HG02885 (cell line): ENCODE measurements at regions not wholly inside any gene's neighbourhood (a gene's known extent, or its start where the extent isn't known, plus 50 kb on each side); places are given as distances from the start of the nearest gene placed in this dataset.
"Not testable (repeated sequence)": the region's sequence is repeated elsewhere in the genome, so short reads cannot be mapped to it uniquely, and the experiment has no call there.

ENCODE experiments used
- ATAC-seq: cut with Tn5 transposase; IDR thresholded peaks from one replicate; pipeline ENCODE4 v1.9.1; 2021; ENCODE audit warnings: mild to moderate bottlenecking; ENCODE audit not compliant: unreplicated experiment, poor library complexity

- ATAC-seq = no peak
Observed at GRCh38 chr1:103469801-103470200, 55.7 kb upstream of the RNPC3 start.

- no peak for ATAC-seq
Observed at GRCh38 chr1:103467100-103467499, 58.4 kb upstream of the RNPC3 start.

GRCh38 chr1:103461161-103462105, 64.1 kb upstream of the RNPC3 start:
- ATAC-seq = peak; percentile 84

GRCh38 chr1:103460511-103460910, 65.0 kb upstream of the RNPC3 start:
- no peak for ATAC-seq

- ATAC-seq = no peak
Observed at GRCh38 chr1:103459346-103459745, 66.2 kb upstream of the RNPC3 start.

- no peak for ATAC-seq
Observed at GRCh38 chr1:103457886-103458455, 67.5 kb upstream of the RNPC3 start.

- ATAC-seq = peak; percentile 46
Observed at GRCh38 chr1:103448560-103448959, 76.9 kb upstream of the RNPC3 start.

- ATAC-seq = no peak
Observed at GRCh38 chr1:103447471-103447870, 78.0 kb upstream of the RNPC3 start.

GRCh38 chr1:103441342-103441741, 84.2 kb upstream of the RNPC3 start:
- no peak for ATAC-seq

GRCh38 chr1:103436568-103437100, 88.9 kb upstream of the RNPC3 start:
- not testable (repeated sequence) for ATAC-seq

GRCh38 chr1:103435443-103435842, 90.1 kb upstream of the RNPC3 start:
- no peak for ATAC-seq

GRCh38 chr1:103424650-103425049, 100.8 kb upstream of the RNPC3 start:
- no peak for ATAC-seq

- ATAC-seq = no peak
Observed at GRCh38 chr1:103416681-103417286, 108.7 kb upstream of the RNPC3 start.

GRCh38 chr1:103387898-103388297, 137.6 kb upstream of the RNPC3 start:
- ATAC-seq = no peak

- no peak for ATAC-seq
Observed at GRCh38 chr1:103373991-103374390, 151.5 kb upstream of the RNPC3 start.

- no peak for ATAC-seq
Observed at GRCh38 chr1:103372866-103373265, 152.6 kb upstream of the RNPC3 start.

GRCh38 chr1:103371234-103371633, 154.3 kb upstream of the RNPC3 start:
- ATAC-seq = no peak

- no peak for ATAC-seq
Observed at GRCh38 chr1:103367186-103367585, 158.3 kb upstream of the RNPC3 start.

- ATAC-seq = no peak
Observed at GRCh38 chr1:103365860-103366569, 159.5 kb upstream of the RNPC3 start.

- ATAC-seq = no peak
Observed at GRCh38 chr1:103363008-103363365, 162.5 kb upstream of the RNPC3 start.
